D341Med (cell line): ENCODE measurements at regions not wholly inside any gene's neighbourhood (a gene's known extent, or its start where the extent isn't known, plus 50 kb on each side); places are given as distances from the start of the nearest gene placed in this dataset.
A peak's percentile ranks its signal among the peaks of the same experiment; 100 is the strongest.
"Not testable (repeated sequence)": the region's sequence is repeated elsewhere in the genome, so short reads cannot be mapped to it uniquely, and the experiment has no call there.

Experiments
- DNase-seq: peaks from one replicate; pipeline ENCODE4 v3.0.0; 2012; ENCODE audit warnings: low spot score

- DNase-seq = no peak
These were observed 227.3 kb upstream of the BCHE start for GRCh38 chr3:166064476-166064875.

- DNase-seq = no peak
These were observed 223.7 kb upstream of the BCHE start for GRCh38 chr3:166060789-166061479.

- no peak for DNase-seq
These were observed 215.2 kb upstream of the BCHE start for GRCh38 chr3:166052440-166052839.

GRCh38 chr3:166029507-166029906 is 192.3 kb upstream of the BCHE start:
- no peak for DNase-seq

- DNase-seq = peak; percentile 20
These were observed 176.0 kb upstream of the BCHE start for GRCh38 chr3:166013073-166013679.

GRCh38 chr3:166011771-166012170 is 174.5 kb upstream of the BCHE start:
- DNase-seq = no peak

- DNase-seq = no peak
These were observed 167.9 kb upstream of the BCHE start for GRCh38 chr3:166005126-166005525.

GRCh38 chr3:165994293-165994692 is 157.1 kb upstream of the BCHE start:
- DNase-seq = no peak

GRCh38 chr3:165984589-165984988 is 147.4 kb upstream of the BCHE start:
- no peak for DNase-seq

- no peak for DNase-seq
These were observed 146.1 kb upstream of the BCHE start for GRCh38 chr3:165983284-165983683.

- no peak for DNase-seq
These were observed 144.1 kb upstream of the BCHE start for GRCh38 chr3:165981318-165981717.

GRCh38 chr3:165960825-165961224 is 123.6 kb upstream of the BCHE start:
- not testable (repeated sequence) for DNase-seq

- no peak for DNase-seq
These were observed 116.9 kb upstream of the BCHE start for GRCh38 chr3:165954171-165954570.

GRCh38 chr3:165946360-165946759 is 109.1 kb upstream of the BCHE start:
- DNase-seq = no peak

GRCh38 chr3:165938986-165939540 is 101.8 kb upstream of the BCHE start:
- DNase-seq = peak; percentile 18

GRCh38 chr3:165936081-165936480 is 98.9 kb upstream of the BCHE start:
- DNase-seq = not testable (repeated sequence)

- not testable (repeated sequence) for DNase-seq
These were observed 87.1 kb upstream of the BCHE start for GRCh38 chr3:165924301-165924791.

- DNase-seq = no peak
These were observed 83.8 kb upstream of the BCHE start for GRCh38 chr3:165920984-165921383.

- no peak for DNase-seq
These were observed 82.1 kb upstream of the BCHE start for GRCh38 chr3:165919284-165919683.

- no peak for DNase-seq
These were observed 81.4 kb upstream of the BCHE start for GRCh38 chr3:165918657-165918979.

- DNase-seq = not testable (repeated sequence)
These were observed 80.9 kb upstream of the BCHE start for GRCh38 chr3:165917938-165918656.

- not testable (repeated sequence) for DNase-seq
These were observed 77.9 kb upstream of the BCHE start for GRCh38 chr3:165915104-165915503.
